HK-2 (cell line): ENCODE measurements at regions not wholly inside any gene's neighbourhood (a gene's known extent, or its start where the extent isn't known, plus 50 kb on each side); places are given as distances from the start of the nearest gene placed in this dataset.
"Not testable (repeated sequence)": the region's sequence is repeated elsewhere in the genome, so short reads cannot be mapped to it uniquely, and the experiment has no call there.

Experiments
- DNase-seq: peaks from one replicate; pipeline ENCODE4 v3.0.0-alpha.2; 2018; ENCODE audit not compliant: unreplicated experiment

DNA sequence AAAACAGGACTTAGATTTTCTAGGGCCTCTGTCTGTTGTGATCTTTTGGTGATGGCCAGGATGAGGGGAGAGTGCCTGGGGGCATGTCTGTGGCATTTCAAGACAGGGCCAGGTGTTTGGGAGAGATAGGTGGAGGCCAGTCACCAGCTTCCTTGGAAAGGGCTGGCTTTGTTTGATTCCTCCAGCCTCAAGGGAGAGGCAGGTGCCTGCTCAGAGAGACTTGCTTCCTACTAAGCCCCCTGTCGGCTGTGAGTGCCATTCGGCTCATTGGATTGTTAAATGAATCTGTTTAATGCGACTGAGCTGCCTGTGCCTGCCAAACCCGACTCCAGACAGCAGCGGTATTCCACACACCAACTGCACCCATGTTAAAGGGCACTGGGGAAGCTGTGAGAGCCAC lies 304.1 kb upstream of the COBL start:
- DNase-seq, result no peak

DNA sequence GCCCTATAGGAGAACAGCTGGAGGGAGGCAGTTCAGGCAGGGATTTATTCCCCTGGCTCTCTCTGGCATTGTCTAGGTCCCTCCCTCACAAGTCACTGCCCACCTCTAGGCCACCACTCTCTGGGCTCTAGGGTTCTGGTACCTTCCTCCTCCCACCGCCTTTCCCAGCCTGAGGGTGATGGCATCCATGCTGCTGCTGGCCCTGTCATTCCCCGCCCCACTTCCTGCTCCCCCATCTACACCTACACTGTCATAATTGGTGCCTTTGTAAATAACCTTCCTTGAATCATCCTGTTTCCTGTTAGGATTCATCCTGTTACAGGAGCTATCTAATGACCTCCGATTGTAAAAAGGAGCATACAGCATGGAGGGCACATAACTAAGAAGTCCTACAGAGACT lies 303.3 kb upstream of the COBL start:
- DNase-seq, result no peak

GRCh38 chr7:51617686-51618085 lies 301.1 kb upstream of the COBL start:
- DNase-seq, result no peak

GRCh38 chr7:51613911-51614357 lies 297.3 kb upstream of the COBL start:
- DNase-seq, result no peak

- DNase-seq, result no peak
Observed at GRCh38 chr7:51611937-51612336, 295.3 kb upstream of the COBL start.

GRCh38 chr7:51607447-51607846 lies 290.8 kb upstream of the COBL start:
- DNase-seq, result no peak

DNA sequence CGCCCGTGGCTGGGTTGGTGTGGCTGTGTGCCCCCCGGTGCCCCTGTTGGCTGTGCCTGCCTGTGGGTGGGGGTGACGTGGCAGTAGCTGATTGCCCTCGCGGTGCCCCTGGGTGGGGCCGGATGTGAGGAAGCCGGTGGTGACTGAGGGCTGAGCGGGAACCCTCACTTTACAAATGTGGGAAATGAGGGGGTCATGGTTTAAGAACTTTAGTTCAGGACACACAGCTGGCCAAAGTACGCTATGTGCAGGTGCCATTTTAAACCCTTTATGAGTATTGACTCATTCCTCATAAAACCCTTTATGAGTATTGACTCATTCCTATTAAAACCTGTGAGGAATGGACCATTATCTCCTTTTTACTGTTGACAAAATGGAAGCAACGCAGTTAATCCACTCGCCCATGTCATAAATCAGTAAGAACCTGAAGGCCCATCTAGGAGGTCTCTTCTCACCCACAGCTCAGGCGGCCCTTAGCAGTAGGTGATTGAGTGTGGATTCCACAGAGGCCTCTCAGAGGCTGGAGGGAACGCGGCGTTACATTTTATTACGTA lies 290.1 kb upstream of the COBL start:
- DNase-seq, result no peak

DNA sequence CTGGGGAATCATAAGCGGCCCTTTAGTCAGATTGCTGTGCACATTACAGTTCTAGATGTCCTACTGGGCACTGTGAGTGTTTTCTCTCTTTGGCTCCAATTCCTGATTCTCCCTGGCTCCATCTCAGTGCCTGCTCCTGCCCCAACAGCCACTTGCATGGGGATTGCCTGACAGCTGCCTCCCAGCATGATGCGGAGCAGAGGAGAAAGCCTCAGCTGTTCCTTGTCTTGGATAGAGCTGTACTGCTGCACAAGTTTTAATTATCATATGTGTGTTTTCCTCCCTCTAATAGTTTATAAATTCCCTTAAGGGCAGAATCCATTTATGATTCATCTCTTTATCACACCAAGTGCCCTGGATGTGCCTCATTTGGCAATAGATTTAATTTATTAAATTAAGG lies 285.8 kb upstream of the COBL start:
- no peak for DNase-seq

DNA sequence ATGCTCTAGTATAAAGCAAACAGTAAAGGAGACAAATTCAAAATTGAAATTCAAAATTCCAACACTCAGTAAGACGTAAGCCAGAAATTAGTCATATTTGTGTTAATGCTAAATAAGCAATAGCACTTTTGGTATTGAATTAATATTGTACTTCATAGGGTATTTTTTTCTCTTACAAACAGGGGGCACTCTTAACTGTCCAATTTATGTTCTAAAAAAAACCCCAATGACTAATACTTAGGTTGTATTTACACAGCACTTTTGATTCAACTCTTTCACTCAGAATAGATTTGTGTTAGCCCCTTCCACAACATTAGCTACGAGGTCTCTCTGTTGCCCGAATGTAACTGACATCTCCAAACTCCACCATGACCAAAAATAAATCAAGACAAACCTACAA lies 284.9 kb upstream of the COBL start:
- DNase-seq, result no peak

DNA sequence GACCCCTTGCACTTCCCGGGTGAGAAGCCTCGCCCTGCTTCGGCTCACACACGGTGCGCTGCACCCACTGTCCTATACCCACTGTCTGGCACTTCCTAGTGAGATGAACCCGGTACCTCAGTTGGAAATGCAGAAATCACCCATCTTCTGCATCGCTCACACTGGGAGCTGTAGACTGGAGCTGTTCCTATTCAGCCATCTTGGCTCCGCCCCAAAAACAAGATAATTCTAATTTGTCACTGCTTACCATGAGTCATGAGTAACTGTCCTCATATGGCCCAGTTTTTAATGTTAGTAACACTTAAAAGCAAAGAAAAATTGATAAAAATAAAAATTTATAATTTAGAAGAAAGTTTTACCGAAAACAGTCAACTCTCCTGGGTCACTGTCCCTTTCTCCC lies 283.3 kb upstream of the COBL start:
- not testable (repeated sequence) for DNase-seq

- no peak for DNase-seq
Observed at GRCh38 chr7:51593628-51594027, 277.0 kb upstream of the COBL start.

DNA sequence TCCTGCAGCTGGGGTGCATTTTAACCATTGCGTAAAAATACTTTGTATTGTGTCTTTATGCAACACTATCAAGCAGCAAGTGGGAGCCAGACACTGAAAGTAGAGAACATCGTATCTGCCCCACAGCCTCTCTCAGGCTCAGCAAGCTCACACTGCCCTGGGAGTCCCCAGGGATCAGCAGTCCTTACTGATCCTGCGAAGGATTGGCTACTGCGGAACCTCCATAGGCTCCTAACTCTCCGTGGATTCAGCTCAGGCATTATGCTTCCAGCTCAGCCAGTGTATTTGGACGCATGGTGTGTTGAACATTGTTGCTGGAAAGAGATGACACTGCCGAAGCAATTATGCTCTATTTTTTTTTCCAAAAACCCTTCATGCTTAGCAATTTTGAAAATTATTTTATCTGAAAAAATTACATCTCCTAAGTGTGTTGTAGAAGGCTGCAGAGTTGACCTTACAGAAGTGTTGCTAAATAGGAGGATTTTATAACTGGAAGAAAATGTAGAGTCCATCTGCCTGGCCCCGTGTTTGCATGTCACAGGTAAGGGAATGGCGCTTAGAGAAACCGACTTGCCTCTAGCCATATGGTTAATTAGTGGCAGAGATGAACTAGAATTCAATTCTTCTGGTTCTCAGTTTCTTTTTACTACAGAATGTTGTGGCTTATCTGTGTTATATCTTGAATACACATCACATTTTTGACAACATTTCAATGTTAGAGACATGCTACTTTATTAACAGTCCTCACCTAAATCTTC lies 276.4 kb upstream of the COBL start:
- DNase-seq, result no peak

GRCh38 chr7:51591223-51591622 lies 274.6 kb upstream of the COBL start:
- DNase-seq, result no peak

DNA sequence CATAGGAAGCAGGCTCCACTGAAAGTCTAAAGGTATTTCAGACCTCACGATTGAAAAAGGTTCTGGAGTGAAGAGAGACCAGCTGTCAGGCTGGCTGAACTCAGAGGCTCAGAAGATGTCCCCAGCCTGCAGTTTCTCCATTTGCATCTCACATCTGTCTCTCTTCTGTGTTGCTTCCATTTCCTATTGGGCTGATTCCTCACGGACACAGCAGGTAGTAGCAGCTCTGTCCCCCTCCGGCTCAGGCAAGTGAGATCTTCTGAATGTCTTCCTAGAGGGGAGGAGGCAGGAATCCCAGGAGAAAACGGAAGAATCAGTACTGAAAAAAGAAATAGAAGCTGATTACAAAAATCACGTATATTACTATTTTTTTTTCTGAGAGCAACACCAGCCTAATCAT lies 274.1 kb upstream of the COBL start:
- no peak for DNase-seq

DNA sequence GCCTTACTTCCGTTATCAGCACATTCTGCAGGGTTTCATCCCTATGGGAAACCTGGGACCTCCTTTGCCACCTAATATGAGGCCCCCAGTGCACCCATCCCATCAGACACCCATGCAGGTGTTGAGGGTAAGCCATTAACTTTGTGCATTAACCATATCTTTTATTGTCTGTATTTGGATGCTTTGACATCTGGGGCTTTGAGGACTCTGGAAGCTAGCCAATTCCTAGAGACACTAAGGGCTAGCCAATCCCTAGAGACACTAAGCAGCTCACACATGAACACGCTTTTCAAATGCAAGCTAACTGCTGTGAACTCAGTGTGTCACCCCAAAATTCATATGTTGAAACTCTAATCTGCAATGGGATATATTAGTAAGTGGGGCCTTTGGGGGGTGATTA lies 272.5 kb upstream of the COBL start:
- no peak for DNase-seq

DNA sequence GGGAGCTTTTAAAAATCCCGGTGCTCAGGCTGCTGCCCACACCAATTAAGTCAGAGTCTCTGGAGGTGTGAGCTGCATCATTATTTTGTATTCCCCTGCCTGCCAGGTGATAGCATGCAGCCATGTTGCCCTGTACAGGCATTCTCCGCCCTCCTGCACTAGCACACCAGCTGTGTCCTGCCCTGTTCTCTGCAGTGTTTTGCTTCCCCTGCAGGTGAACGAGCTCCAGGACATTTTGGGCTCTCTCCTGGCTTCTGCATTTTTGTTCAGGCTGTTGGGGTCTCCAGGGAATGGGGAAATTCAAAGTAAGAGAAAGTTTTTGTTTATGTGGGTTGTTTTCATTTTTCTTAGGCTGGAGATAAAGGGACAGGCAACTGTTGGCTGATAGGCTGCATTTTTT lies 271.0 kb upstream of the COBL start:
- DNase-seq, result no peak

DNA sequence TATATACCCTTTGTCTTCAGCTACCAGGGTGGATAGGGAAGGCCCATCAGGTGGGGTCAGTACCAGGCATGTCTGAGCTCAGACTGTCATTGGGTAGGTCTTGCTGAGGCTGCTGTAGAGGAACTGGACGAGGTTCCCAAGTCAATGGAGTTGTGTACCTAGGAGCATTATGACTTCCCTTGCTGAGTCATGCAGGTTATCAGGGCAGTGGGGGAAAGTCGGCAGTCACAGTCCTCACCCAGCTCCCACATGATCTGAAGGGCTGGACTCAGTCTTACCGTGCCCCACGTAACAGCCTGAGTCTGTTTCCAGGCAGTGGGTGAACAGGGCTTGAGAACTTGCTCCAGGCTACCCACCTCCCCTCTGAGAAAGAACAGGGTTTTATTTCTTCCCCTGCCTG lies 260.8 kb upstream of the COBL start:
- DNase-seq, result no peak

- no peak for DNase-seq
Observed at GRCh38 chr7:51569581-51569980, 253.0 kb upstream of the COBL start.

- no peak for DNase-seq
Observed at GRCh38 chr7:51569176-51569575, 252.6 kb upstream of the COBL start.

DNA sequence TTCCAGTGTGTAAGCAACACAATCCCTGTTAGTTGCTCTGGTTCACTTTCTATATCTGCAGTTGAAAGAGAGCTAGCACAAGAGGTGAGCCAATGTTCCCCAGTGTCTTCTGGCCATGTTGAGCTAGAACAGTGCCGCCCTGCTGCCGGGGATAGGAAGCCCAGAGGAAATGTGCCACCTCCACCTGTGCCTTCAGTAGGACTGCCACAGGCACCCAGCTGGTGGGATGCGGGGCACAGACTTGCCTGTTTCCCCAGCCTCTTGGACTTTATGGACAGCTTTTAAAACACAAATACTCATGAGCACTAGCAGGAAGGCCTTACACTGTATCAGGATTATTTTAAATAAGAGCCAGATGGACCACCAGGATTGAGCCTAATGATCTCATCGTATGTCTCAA lies 234.5 kb upstream of the COBL start:
- DNase-seq, result no peak

DNA sequence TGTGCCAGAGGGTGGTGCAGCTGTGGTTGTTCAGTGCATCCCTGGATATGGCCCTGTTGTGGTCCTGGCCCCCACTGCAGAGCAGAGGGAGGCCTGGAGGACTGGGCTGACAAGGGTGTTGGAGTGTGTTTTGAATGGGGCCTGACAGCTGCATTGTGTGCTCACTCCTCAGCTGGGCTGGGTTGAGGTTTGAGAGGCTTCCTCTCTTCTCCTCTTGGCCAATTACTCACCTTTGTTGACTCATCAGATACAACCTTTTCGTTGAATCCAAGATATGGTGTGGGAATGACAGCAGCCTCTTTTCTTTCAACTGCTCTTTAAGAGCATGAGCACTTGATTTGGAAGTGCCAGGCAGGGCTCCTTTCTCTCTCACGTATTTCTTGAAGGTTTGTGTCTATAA lies 228.5 kb upstream of the COBL start:
- DNase-seq, result no peak

DNA sequence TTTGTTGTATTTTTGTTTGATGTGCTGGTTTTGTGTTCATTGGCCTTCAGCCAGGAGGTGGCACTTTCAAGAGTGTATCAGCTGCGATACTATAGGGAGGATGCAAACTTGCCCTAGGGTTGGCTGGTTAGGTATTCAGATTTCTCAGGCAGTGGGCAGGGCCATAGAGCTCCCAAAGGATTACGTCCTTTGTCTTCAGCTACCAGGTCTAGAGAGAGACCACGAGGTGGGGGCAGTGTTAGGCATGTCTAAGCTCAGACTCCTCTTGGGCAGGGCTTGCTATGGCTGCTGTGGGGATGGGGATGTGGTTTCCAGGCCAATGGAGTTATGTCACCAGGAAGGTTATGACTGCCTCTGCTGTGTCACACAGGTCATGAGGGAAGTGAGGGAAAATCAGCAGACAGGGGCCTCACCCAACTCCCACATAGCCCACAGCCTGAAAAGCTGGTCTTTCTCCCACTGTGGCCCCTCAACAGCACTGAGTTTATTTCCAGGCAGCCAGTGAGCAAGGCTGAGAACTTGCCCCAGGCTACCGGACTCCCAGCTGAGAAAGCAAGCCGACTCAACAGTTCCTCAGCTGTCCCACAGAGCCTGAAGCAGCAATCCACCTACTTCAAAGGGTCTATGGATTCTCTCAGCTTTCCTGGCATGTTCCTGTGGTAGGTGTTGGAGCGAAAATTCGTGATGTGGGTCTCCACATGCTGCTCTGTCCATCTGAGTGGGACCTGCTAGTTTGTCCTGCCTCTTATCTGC lies 227.4 kb upstream of the COBL start:
- no peak for DNase-seq

- DNase-seq, result not testable (repeated sequence)
Observed at GRCh38 chr7:51540906-51541305, 224.3 kb upstream of the COBL start.
